ENCODE measurements at regions not wholly inside any gene's neighbourhood (a gene's known extent, or its start where the extent isn't known, plus 50 kb on each side); places are given as distances from the start of the nearest gene placed in this dataset.

- Mint-ChIP-seq H3K27me3 (ENCODE audit: low read depth) (no peaks in the 10 kb centered on the region), H3K36me3 (peaks cover 3% of the 10 kb centered on the region), H3K4me1 (peaks cover 22% of the 10 kb centered on the region), H3K9me3 (peaks cover 4% of the 10 kb centered on the region), H3K27ac (no peak overlapping the region), H3K4me3 (no peak overlapping the region)
- no peak for DNase-seq (ENCODE audit: low spot score in 2 of 2, unreplicated experiment in 2 of 2)
- TF ChIP-seq CTCF (IDR thresholded peaks at IDR 0.05; ENCODE audit: unreplicated experiment) = no peak
These were observed 914.9 kb upstream of the NCAM2 start for GRCh38 chr21:20083336-20083735.

- no peak for TF ChIP-seq CTCF (IDR thresholded peaks at IDR 0.05; ENCODE audit: unreplicated experiment)
- Mint-ChIP-seq H3K4me1 (peaks cover 26% of the 10 kb centered on the region), H3K36me3 (peaks cover 3% of the 10 kb centered on the region), H3K4me3 (no peak overlapping the region), H3K27ac (no peak overlapping the region), H3K9me3 (peaks cover 4% of the 10 kb centered on the region), H3K27me3 (ENCODE audit: low read depth) (no peaks in the 10 kb centered on the region)
- no peak for DNase-seq (ENCODE audit: low spot score in 2 of 2, unreplicated experiment in 2 of 2)
These were observed 914.3 kb upstream of the NCAM2 start for GRCh38 chr21:20083925-20084324.

GRCh38 chr21:20086508-20086907 lies 911.7 kb upstream of the NCAM2 start:
- peaks cover 10% of the 10 kb centered on the region for H3K9me3 Mint-ChIP-seq
- no peak overlapping the region for H3K27ac Mint-ChIP-seq
- TF ChIP-seq CTCF (IDR thresholded peaks at IDR 0.05; ENCODE audit: unreplicated experiment) = no peak
- no peak for DNase-seq (ENCODE audit: low spot score in 2 of 2, unreplicated experiment in 2 of 2)
- no peaks in the 10 kb centered on the region for H3K27me3 Mint-ChIP-seq (ENCODE audit: low read depth)
- H3K36me3 Mint-ChIP-seq = peaks cover 5% of the 10 kb centered on the region
- no peak overlapping the region for H3K4me3 Mint-ChIP-seq
- H3K4me1 Mint-ChIP-seq = peaks cover 32% of the 10 kb centered on the region

GRCh38 chr21:20106368-20106767 lies 891.8 kb upstream of the NCAM2 start:
- H3K27ac Mint-ChIP-seq = no peak overlapping the region
- no peak overlapping the region for H3K4me3 Mint-ChIP-seq
- no peaks in the 10 kb centered on the region for H3K36me3 Mint-ChIP-seq
- no peak for DNase-seq (ENCODE audit: low spot score in 2 of 2, unreplicated experiment in 2 of 2)
- TF ChIP-seq CTCF (IDR thresholded peaks at IDR 0.05; ENCODE audit: unreplicated experiment) = no peak
- peaks cover 8% of the 10 kb centered on the region for H3K9me3 Mint-ChIP-seq
- no peaks in the 10 kb centered on the region for H3K4me1 Mint-ChIP-seq
- no peaks in the 10 kb centered on the region for H3K27me3 Mint-ChIP-seq (ENCODE audit: low read depth)

- Mint-ChIP-seq H3K36me3 (no peaks in the 10 kb centered on the region), H3K27me3 (ENCODE audit: low read depth) (no peaks in the 10 kb centered on the region), H3K9me3 (peaks cover 13% of the 10 kb centered on the region), H3K4me1 (no peaks in the 10 kb centered on the region), H3K27ac (no peak overlapping the region), H3K4me3 (no peak overlapping the region)
- no peak for TF ChIP-seq CTCF (IDR thresholded peaks at IDR 0.05; ENCODE audit: unreplicated experiment)
- no peak for DNase-seq (ENCODE audit: low spot score in 2 of 2, unreplicated experiment in 2 of 2)
These were observed 890.2 kb upstream of the NCAM2 start for GRCh38 chr21:20108016-20108415.

- no peak for TF ChIP-seq CTCF (IDR thresholded peaks at IDR 0.05; ENCODE audit: unreplicated experiment)
- Mint-ChIP-seq H3K27ac (no peak overlapping the region), H3K36me3 (no peaks in the 10 kb centered on the region), H3K4me1 (no peaks in the 10 kb centered on the region), H3K4me3 (no peak overlapping the region), H3K9me3 (peaks cover 20% of the 10 kb centered on the region), H3K27me3 (ENCODE audit: low read depth) (no peaks in the 10 kb centered on the region)
- DNase-seq (ENCODE audit: low spot score in 2 of 2, unreplicated experiment in 2 of 2) = no peak
These were observed 889.2 kb upstream of the NCAM2 start for GRCh38 chr21:20108976-20109540.

Data from mesothelial cell of epicardium (in vitro differentiated cells).